Cardiac fibroblast (primary cell): ENCODE measurements at regions not wholly inside any gene's neighbourhood (a gene's known extent, or its start where the extent isn't known, plus 50 kb on each side); places are given as distances from the start of the nearest gene placed in this dataset.
"Not testable (repeated sequence)": the region's sequence is repeated elsewhere in the genome, so short reads cannot be mapped to it uniquely, and the experiment has no call there.

Experiments used
- DNase-seq, 2 donors: peaks; one replicate each; pipeline versions ENCODE4 v3.0.0 to v3.0.0-alpha.2; 2010; ENCODE audit warnings: low read depth in 2 of 2
- H3K4me3 ChIP-seq, 2 donors: replicated peaks in 1 of 2; 1 replicate in 1 of 2; 2 replicates in 1 of 2; pipeline ENCODE4 v1.5.1; 2011; ENCODE audit warnings: low read depth in 2 of 2, low read length in 2 of 2, mild to moderate bottlenecking in 2 of 2, moderate library complexity in 1 of 2
- TF ChIP-seq, protein P1 (sequence below): IDR thresholded peaks from one replicate; pipeline ENCODE4 v1.5.1; 2011; ENCODE audit warnings: low read depth, mild to moderate bottlenecking, low read length, inconsistent platforms

- H3K4me3 ChIP-seq: no peak overlapping the region
- TF ChIP-seq, protein P1, sequence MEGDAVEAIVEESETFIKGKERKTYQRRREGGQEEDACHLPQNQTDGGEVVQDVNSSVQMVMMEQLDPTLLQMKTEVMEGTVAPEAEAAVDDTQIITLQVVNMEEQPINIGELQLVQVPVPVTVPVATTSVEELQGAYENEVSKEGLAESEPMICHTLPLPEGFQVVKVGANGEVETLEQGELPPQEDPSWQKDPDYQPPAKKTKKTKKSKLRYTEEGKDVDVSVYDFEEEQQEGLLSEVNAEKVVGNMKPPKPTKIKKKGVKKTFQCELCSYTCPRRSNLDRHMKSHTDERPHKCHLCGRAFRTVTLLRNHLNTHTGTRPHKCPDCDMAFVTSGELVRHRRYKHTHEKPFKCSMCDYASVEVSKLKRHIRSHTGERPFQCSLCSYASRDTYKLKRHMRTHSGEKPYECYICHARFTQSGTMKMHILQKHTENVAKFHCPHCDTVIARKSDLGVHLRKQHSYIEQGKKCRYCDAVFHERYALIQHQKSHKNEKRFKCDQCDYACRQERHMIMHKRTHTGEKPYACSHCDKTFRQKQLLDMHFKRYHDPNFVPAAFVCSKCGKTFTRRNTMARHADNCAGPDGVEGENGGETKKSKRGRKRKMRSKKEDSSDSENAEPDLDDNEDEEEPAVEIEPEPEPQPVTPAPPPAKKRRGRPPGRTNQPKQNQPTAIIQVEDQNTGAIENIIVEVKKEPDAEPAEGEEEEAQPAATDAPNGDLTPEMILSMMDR: no peak
- peak; percentile 57 to 73 for DNase-seq
These were observed 61.8 kb upstream of the PTGFRN start for GRCh38 chr1:116847688-116848531.

DNA sequence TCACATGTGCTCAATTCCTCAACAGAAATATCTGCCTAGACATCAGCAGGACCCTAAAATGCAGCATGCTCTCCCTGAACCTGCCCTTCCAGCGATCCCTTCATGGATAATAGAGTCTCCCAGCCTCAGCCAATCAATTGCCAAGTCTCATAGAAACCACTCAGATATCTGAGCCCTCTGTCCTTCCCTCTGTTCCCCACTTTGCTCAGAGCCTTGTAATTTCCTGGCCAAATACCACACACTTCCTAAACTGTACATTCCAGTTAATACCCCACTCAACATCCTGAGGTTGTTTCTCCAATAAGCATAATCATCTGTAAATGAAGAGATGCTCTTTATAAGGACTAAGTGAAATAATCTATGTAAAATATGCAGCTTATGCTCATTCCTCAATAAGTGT, 59.3 kb upstream of the PTGFRN start:
- no peak overlapping the region for H3K4me3 ChIP-seq
- DNase-seq: peak in 1 of 2 donors; percentile 34
- TF ChIP-seq, protein P1: no peak

- H3K4me3 ChIP-seq, DNase-seq: not testable (repeated sequence)
These were observed 58.5 kb upstream of the PTGFRN start for GRCh38 chr1:116851189-116851588.

DNA sequence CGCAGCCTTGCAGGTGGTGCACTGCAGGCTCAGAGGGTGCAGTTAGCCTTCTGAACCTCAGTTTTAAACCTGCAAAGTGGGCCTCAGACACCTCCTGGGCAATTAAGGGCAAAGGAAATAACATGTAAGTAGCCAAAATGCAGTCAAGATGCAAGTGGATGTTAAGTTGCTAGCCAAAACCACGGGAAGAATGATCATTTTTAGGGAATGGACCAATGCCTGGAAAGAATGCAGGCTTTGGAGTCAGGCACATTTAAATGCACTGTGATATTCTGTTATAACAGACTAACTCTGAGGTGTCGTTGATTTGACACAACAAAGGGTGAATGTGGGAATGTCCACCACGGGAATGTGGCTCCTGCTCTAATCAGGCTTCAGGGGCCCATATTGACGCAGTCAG, 57.9 kb upstream of the PTGFRN start:
- TF ChIP-seq, protein P1: no peak
- H3K4me3 ChIP-seq: no peak overlapping the region
- DNase-seq: no peak

DNA sequence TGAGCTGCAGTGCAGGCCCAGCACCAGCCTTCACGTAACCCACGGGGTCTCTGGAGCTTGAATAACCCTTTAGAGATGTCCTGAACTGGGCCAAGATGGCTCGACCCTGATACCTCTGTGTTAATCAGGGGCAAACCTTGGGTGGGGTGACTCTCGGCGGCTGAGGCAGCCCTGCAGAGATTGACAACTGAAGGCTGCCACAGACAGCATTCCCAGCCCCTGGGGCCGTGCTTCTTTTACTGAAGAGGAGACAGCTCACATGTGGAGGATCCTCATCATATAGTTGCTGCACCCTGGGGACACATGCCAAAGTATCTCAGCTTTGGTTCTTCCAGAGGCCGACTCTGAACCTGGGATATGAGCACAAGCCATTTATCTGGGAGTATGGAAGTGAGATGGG, 57.3 kb upstream of the PTGFRN start:
- no peak overlapping the region for H3K4me3 ChIP-seq
- DNase-seq: no peak
- TF ChIP-seq, protein P1: no peak

- H3K4me3 ChIP-seq: no peak overlapping the region
- no peak for DNase-seq
These were observed 56.8 kb upstream of the PTGFRN start for GRCh38 chr1:116852910-116853309.

GRCh38 chr1:116853680-116854402, 55.9 kb upstream of the PTGFRN start:
- DNase-seq: peak; percentile 79 to 84
- TF ChIP-seq, protein P1: no peak
- H3K4me3 ChIP-seq: no peak overlapping the region

More at GRCh38 chr1:116852910-116853309, 56.8 kb upstream of the PTGFRN start:
- TF ChIP-seq, protein P1: no peak
